GM04503 (cell line): ENCODE measurements at regions not wholly inside any gene's neighbourhood (a gene's known extent, or its start where the extent isn't known, plus 50 kb on each side); places are given as distances from the start of the nearest gene placed in this dataset.

ENCODE experiments used
- DNase-seq: peaks from one replicate; pipeline ENCODE4 v3.0.0-alpha.2; 2012; ENCODE audit warnings: low read depth

GRCh38 chr17:77907497-77908461 is 50.7 kb upstream of the TNRC6C start:
- no peak for DNase-seq

DNA sequence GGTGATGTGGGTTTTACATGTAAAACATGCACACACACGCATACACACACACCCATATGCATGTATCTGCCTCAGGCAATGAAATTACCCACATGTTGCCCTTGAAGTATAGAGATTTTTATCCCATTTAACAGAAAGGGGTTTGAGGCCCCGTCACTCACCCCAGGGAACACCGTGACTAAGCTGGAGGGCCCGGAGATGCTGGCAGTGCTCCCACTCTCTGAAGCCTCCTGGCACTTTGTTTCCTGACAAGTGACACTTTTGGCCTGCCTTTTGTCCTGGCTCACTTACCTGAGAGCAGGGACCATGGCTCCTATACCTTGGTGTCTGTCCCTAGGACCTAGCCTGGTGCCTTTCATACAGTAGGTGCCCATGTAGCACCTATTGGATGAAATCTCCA is 50.0 kb upstream of the TNRC6C start:
- no peak for DNase-seq
